ENCODE measurements at regions not wholly inside any gene's neighbourhood (a gene's known extent, or its start where the extent isn't known, plus 50 kb on each side); places are given as distances from the start of the nearest gene placed in this dataset.

DNA sequence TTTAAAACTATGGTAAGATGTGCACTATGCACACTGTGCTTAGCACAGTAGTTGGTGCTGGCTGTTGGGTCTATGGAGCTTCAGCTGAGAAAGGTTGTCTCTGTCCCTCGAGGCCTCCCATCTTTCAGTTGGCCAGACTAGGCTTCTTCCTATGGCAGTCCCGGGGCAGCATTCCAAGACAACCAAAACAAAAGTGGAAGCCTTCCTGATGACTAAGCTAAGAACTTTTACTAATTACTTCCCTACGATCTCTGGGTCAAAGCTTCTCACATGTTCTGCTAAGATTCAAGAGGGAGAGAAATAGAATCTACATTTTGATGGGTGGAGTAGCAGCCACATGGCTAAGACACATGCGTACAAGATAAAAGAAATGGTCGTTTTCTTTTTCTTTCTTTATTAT is 342.8 kb downstream of the TUSC7 start:
- TF ChIP-seq, protein P1, sequence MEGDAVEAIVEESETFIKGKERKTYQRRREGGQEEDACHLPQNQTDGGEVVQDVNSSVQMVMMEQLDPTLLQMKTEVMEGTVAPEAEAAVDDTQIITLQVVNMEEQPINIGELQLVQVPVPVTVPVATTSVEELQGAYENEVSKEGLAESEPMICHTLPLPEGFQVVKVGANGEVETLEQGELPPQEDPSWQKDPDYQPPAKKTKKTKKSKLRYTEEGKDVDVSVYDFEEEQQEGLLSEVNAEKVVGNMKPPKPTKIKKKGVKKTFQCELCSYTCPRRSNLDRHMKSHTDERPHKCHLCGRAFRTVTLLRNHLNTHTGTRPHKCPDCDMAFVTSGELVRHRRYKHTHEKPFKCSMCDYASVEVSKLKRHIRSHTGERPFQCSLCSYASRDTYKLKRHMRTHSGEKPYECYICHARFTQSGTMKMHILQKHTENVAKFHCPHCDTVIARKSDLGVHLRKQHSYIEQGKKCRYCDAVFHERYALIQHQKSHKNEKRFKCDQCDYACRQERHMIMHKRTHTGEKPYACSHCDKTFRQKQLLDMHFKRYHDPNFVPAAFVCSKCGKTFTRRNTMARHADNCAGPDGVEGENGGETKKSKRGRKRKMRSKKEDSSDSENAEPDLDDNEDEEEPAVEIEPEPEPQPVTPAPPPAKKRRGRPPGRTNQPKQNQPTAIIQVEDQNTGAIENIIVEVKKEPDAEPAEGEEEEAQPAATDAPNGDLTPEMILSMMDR (IDR thresholded peaks at IDR 0.05) = no peak
- no peak for TF ChIP-seq POLR2A (IDR thresholded peaks at IDR 0.05)
